ENCODE measurements at regions not wholly inside any gene's neighbourhood (a gene's known extent, or its start where the extent isn't known, plus 50 kb on each side); places are given as distances from the start of the nearest gene placed in this dataset.

DNA sequence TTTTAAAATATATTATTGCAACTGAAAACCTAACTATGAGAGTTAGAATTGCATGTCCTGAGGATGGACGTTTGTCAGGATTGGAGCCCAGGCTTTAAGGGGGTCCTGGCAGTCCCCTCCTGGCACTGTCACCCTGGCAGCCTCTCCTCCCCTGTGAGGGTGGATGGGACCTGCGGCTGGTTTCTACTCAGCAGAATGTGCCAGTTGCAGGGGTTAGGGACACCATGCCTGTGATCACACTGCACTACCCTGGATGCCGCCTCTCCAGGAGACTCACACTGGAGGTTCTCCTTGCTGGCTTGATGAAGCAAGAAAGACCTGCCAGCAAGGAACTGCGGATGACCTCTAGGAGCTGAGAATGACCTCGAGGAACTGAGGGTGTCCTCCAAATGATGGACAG is 356.7 kb upstream of the MYT1L start:
- Histone ChIP-seq H3K9me3 (no peaks in the 10 kb centered on the region), H3K4me1 (peaks cover 0 to 11% (median 2%) of the 10 kb centered on the region in 6 donors), H3K27me3 (replicated peaks in 1 of 7) (peaks cover 0 to 35% (median 0%) of the 10 kb centered on the region in 7 donors), H3K27ac (no peak overlapping the region), H3K36me3 (no peaks in the 10 kb centered on the region), H3K4me3 (no peak overlapping the region)
- DNase-seq: no peak
- TF ChIP-seq CTCF (IDR thresholded peaks at IDR 0.05 in 8 of 11, conservative IDR thresholded peaks at IDR 0.05 in 3 of 11) (no peak), POLR2AphosphoS5 (IDR thresholded peaks at IDR 0.05) (no peak), POLR2A (IDR thresholded peaks at IDR 0.05) (no peak)
- WGBS, 5 donors: 76 to 91% (median 83%) methylated on average over 5 of the region's 5 CpGs
- intact Hi-C loops (cut with DNase I; ENCODE audit: low total_unique reads): no loop called here

GRCh38 chr2:2686222-2686621 is 355.1 kb upstream of the MYT1L start:
- peak; percentile 69 for DNase-seq
- H3K27ac ChIP-seq: no peak overlapping the region
- TF ChIP-seq POLR2AphosphoS5 (IDR thresholded peaks at IDR 0.05): no peak
- TF ChIP-seq POLR2A (IDR thresholded peaks at IDR 0.05): no peak
- no peak for TF ChIP-seq CTCF (IDR thresholded peaks at IDR 0.05 in 8 of 11, conservative IDR thresholded peaks at IDR 0.05 in 3 of 11)
- intact Hi-C loops (cut with DNase I; ENCODE audit: low total_unique reads): no loop called here
- H3K36me3 ChIP-seq: no peaks in the 10 kb centered on the region
- H3K4me3 ChIP-seq: no peak overlapping the region
- no peaks in the 10 kb centered on the region for H3K9me3 ChIP-seq
- 11 to 19% (median 15%) methylated on average over 9 of the region's 9 CpGs for WGBS, 5 donors
- H3K4me1 ChIP-seq: peaks cover 0 to 11% (median 2%) of the 10 kb centered on the region in 6 donors
- peaks cover 0 to 29% (median 0%) of the 10 kb centered on the region in 7 donors for H3K27me3 ChIP-seq (replicated peaks in 1 of 7)

GRCh38 chr2:2683606-2684224 is 352.6 kb upstream of the MYT1L start:
- no peak overlapping the region for H3K4me3 ChIP-seq
- H3K27me3 ChIP-seq (replicated peaks in 1 of 7): peaks cover 0 to 17% (median 0%) of the 10 kb centered on the region in 7 donors
- no peaks in the 10 kb centered on the region for H3K36me3 ChIP-seq
- intact Hi-C loops (cut with DNase I; ENCODE audit: low total_unique reads): no loop called here
- no peak for TF ChIP-seq POLR2AphosphoS5 (IDR thresholded peaks at IDR 0.05)
- TF ChIP-seq CTCF (IDR thresholded peaks at IDR 0.05 in 8 of 11, conservative IDR thresholded peaks at IDR 0.05 in 3 of 11): no peak
- peaks cover 0 to 11% (median 2%) of the 10 kb centered on the region in 6 donors for H3K4me1 ChIP-seq
- 47 to 62% (median 55%) methylated on average over 8 to 9 of the region's 9 CpGs for WGBS, 5 donors
- no peak overlapping the region for H3K27ac ChIP-seq
- DNase-seq: no peak
- H3K9me3 ChIP-seq: no peaks in the 10 kb centered on the region

DNA sequence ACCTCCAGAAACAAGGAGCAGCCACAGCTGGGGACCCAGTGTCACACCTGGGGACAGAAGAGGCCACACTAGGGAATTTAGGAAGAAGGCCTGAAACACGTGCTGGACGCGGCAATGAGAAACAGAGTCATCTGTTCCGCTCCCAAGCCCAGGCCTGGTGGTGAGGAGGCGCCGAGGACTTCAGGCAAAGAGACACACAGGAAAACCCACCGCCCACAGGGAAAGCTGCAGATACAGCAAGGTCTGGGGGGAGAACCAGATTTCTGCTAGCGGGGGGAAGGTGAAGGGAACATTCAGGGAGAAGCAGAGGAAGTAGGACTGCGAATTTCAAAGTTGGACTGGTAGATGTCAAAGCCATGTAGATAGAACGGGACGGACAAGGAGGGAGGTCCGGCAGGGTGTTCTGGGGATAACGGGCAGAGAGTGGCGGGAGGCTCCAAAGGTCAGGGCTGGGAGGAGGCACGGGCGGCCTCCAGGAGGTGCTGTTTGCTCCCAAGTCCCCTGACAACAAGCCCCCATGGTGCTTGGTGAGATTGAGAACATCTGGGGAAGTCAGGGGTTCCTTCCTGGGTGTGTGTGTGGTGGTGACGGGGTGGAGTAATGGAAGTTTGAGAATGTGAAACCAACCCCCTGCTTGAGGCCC is 351.7 kb upstream of the MYT1L start:
- Histone ChIP-seq H3K4me3 (no peak overlapping the region), H3K9me3 (no peaks in the 10 kb centered on the region), H3K4me1 (peaks cover 0 to 11% (median 2%) of the 10 kb centered on the region in 6 donors), H3K36me3 (no peaks in the 10 kb centered on the region), H3K27me3 (replicated peaks in 1 of 7) (peaks cover 0 to 17% (median 0%) of the 10 kb centered on the region in 7 donors), H3K27ac (no peak overlapping the region)
- 83 to 88% (median 85%) methylated on average over 17 of the region's 17 CpGs for WGBS, 5 donors
- DNase-seq: no peak
- no peak for TF ChIP-seq POLR2A (IDR thresholded peaks at IDR 0.05)
- intact Hi-C loops (cut with DNase I; ENCODE audit: low total_unique reads): no loop called here

Measured in spleen (tissue), 11 donors.